KMS-11 (cell line): ENCODE measurements at regions not wholly inside any gene's neighbourhood (a gene's known extent, or its start where the extent isn't known, plus 50 kb on each side); places are given as distances from the start of the nearest gene placed in this dataset.
"Not testable (repeated sequence)": the region's sequence is repeated elsewhere in the genome, so short reads cannot be mapped to it uniquely, and the experiment has no call there.

Source experiments
- H2AFZ ChIP-seq: fragments of 200-600 bp; sonication (generic); 2 replicates; pipeline ENCODE4 v1.6.1; 2016; ENCODE audit warnings: antibody characterized with exemption, mixed run types, low read depth
- H3K27ac ChIP-seq: fragments of 200-600 bp; sonication (generic); 2 replicates; pipeline ENCODE4 v1.6.1; 2016; ENCODE audit warnings: mild to moderate bottlenecking, mixed run types
- H3K27me3 ChIP-seq: fragments of 200-600 bp; sonication (generic); 2 replicates; pipeline ENCODE4 v1.6.1; 2017; ENCODE audit warnings: mild to moderate bottlenecking, low read depth, mixed run types, moderate library complexity; ENCODE audit not compliant: insufficient read depth
- H3K36me3 ChIP-seq: fragments of 200-600 bp; sonication (generic); 2 replicates; pipeline ENCODE4 v1.6.1; 2017; ENCODE audit warnings: mild to moderate bottlenecking, mixed run types; ENCODE audit not compliant: insufficient read depth
- H3K4me1 ChIP-seq: fragments of 200-600 bp; sonication (generic); 2 replicates; pipeline ENCODE4 v1.6.1; 2016; ENCODE audit warnings: mild to moderate bottlenecking, low read depth, mixed run types; ENCODE audit not compliant: poor library complexity, severe bottlenecking
- H3K4me2 ChIP-seq: fragments of 200-600 bp; sonication (generic); 2 replicates; pipeline ENCODE4 v1.7.0; 2016; ENCODE audit warnings: mild to moderate bottlenecking, mixed run types
- H3K4me3 ChIP-seq: fragments of 200-600 bp; sonication (generic); IDR thresholded peaks from 2 replicates; pipeline ENCODE4 v1.6.1; 2017; ENCODE audit warnings: low read depth, low read length, mixed read lengths; ENCODE audit not compliant: insufficient read depth
- H3K79me2 ChIP-seq: fragments of 200-600 bp; sonication (generic); 2 replicates; pipeline ENCODE4 v1.6.1; 2016; ENCODE audit warnings: low read depth, mixed run types; ENCODE audit not compliant: insufficient read depth
- H3K9ac ChIP-seq: fragments of 200-600 bp; sonication (generic); 2 replicates; pipeline ENCODE4 v1.6.1; 2016; ENCODE audit warnings: mild to moderate bottlenecking, mixed run types
- H4K20me1 ChIP-seq: fragments of 200-600 bp; sonication (generic); 2 replicates; pipeline ENCODE4 v1.6.1; 2016; ENCODE audit warnings: mild to moderate bottlenecking, mixed run types; ENCODE audit not compliant: insufficient read depth
- CTCF ChIP-seq: fragments of 200-600 bp; sonication (generic); conservative IDR thresholded peaks from 2 replicates; pipeline ENCODE4 v1.6.1; 2017; ENCODE audit warnings: low read depth, mild to moderate bottlenecking, antibody characterized with exemption, low read length, moderate library complexity, mixed read lengths

DNA sequence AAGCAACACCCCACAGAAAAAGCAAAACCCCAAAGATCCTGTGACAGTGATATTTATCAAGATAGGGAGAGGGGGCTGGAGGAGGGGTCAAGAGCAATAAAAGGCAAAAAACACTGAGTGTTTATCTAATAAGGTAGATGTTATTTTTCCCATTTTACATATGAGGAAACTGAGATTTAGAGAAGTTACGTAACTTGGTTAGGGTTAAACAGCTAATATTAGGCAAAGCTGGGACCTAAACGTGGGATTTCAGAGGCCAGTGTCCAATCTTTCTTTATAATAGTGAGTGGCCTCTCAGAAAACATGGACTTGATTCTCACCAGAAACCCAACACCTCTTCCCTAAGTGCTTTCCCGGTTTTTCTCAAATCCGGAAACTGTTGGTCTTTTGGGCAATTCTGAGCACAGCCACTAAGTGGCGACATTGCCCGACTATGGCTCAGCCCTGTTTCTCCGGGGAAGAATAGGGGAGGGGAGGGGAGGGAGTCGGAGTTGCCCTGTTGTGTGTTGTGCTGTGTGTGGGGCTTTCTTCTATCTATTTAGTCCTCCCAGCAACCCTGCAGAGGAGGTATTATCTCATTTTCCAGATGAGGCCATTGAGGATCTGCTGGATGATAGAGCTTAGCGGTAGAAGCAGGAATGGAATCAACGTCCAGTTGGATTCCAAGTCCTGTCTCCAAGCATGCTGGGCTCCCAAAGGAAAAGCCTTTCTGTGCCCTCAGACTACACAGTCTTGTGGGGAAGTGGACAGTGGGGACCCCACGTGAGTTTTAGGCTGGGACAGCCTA lies 58.7 kb upstream of the ETV3 start:
- peak overlapping the region; percentile 59 for H3K4me2 ChIP-seq
- not testable (repeated sequence) for H3K9ac ChIP-seq, H3K27me3 ChIP-seq, H3K79me2 ChIP-seq, H3K36me3 ChIP-seq, H4K20me1 ChIP-seq, H3K27ac ChIP-seq, H3K4me3 ChIP-seq
- H2AFZ ChIP-seq = peak overlapping the region; percentile 39; the same call in 1 of the 2 replicates
- TF ChIP-seq CTCF = peak; percentile 90
- H3K4me1 ChIP-seq = peaks cover 30% of the 10 kb centered on the region

- Histone ChIP-seq H3K4me2 (peak overlapping the region; percentile 59), H3K36me3 (no peaks in the 10 kb centered on the region), H3K4me1 (peaks cover 30% of the 10 kb centered on the region), H2AFZ (peak overlapping the region; percentile 39; the same call in 1 of the 2 replicates), H3K9ac (no peak overlapping the region), H3K79me2 (no peaks in the 10 kb centered on the region), H3K27ac (no peak overlapping the region; the same call in 1 of the 2 replicates), H3K4me3 (no peak overlapping the region), H4K20me1 (no peaks in the 10 kb centered on the region), H3K27me3 (no peaks in the 10 kb centered on the region)
- TF ChIP-seq CTCF = no peak
These were observed 58.0 kb upstream of the ETV3 start for GRCh38 chr1:157196245-157196543.

DNA sequence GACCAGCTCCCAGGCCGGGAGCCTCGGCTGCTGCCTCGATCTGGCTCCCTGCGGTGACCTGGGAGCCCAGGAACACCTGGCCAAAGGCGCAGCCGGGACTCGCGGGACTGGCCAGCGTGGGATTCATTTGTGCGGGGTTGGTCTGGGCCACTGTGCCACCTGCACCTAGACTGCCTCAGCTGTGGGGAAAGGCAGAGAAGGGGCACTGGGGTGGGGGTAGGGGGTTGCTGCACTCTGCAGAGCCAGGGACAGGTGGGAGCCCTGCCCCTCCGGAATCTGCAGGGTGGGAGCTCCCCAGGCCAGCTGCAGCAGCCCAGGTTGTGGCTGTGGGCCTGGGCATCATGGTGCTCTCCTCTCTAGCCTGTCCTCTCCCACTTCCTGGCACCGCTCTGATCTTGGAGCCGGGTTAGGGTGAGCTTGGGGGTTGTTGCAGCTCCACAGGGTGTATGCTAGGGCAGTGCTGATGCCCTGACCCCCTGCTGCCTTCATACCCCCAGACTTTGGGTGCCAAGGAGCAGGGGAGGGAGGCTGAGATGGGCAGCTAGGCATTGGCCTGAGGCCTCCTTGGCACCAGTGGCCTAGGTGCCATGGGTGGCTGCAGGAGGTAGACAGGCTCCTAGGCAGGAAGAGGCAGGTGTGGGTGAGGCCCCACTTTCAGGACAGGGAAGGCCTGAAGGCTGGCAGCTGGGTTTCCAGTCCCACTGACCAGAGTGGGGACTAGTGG lies 57.5 kb upstream of the ETV3 start:
- H3K27me3 ChIP-seq = no peaks in the 10 kb centered on the region
- no peak for TF ChIP-seq CTCF

DNA sequence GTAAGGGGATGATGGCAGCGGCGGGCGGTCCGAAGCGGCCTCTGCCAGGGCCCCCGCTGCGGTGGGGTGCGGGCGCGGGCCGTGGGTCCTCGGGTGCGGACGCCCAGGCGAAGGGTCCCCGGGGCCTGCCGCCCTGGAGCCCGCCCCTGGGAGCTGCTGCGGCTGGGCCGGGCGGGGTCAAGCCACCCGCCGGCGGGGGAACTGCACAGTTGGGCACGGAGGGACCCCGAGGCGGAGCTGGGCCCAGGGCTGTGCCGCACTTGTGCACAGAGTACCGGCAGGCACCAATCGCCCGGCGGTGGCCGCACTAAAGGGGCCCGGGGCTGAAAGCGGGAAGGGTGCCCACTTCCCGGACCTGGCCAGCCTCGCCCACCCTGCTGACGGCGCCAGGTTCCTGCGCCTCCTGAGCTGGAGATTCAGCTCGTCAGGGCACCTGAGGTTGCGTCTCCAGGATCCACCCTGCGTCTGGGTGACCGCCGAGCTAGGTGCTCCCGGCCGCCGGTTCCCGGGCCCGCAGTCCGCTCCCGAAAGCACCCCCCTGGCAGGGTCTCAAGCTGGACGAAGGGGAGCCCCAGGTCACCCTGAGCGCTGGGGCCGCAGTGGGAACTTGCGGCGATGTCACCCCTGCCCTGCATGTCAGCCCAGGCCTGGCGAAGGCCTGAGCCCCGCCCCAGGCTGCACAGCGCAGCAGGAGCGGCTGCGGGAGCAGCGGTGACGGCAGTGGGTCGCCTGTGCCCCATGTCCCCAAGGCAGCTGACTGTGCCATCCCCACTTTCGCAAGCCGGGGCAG lies 56.7 kb upstream of the ETV3 start:
- Histone ChIP-seq H3K4me1 (peaks cover 30% of the 10 kb centered on the region), H3K4me3 (no peak overlapping the region)

More for the DNA sequence above, 57.5 kb upstream of the ETV3 start:
- Histone ChIP-seq H3K36me3 (no peaks in the 10 kb centered on the region), H2AFZ (peak overlapping the region; percentile 39; the same call in 1 of the 2 replicates), H3K9ac (no peak overlapping the region), H4K20me1 (no peaks in the 10 kb centered on the region), H3K4me1 (peaks cover 30% of the 10 kb centered on the region), H3K79me2 (no peaks in the 10 kb centered on the region), H3K4me3 (no peak overlapping the region), H3K27ac (no peak overlapping the region; the same call in 1 of the 2 replicates), H3K4me2 (peak overlapping the region; percentile 59; the same call in 1 of the 2 replicates)

More for the DNA sequence above, 56.7 kb upstream of the ETV3 start:
- no peaks in the 10 kb centered on the region for H3K36me3 ChIP-seq
- no peak for TF ChIP-seq CTCF
- H3K4me2 ChIP-seq = no peak overlapping the region
- H3K79me2 ChIP-seq = no peaks in the 10 kb centered on the region
- H2AFZ ChIP-seq = no peak overlapping the region
- no peaks in the 10 kb centered on the region for H4K20me1 ChIP-seq
- no peaks in the 10 kb centered on the region for H3K27me3 ChIP-seq
- H3K27ac ChIP-seq = no peak overlapping the region
- no peak overlapping the region for H3K9ac ChIP-seq
